Karpas-422 (cell line): ENCODE measurements at regions not wholly inside any gene's neighbourhood (a gene's known extent, or its start where the extent isn't known, plus 50 kb on each side); places are given as distances from the start of the nearest gene placed in this dataset.

ENCODE experiments used
- DNase-seq: peaks from one replicate; pipeline ENCODE4 v3.0.0-alpha.2; 2015
- H2AFZ ChIP-seq: fragments of 200-600 bp; sonication (generic); 2 replicates; pipeline ENCODE4 v1.6.1; 2014; ENCODE audit warnings: antibody characterized with exemption, low read length, mixed read lengths
- H3K27ac ChIP-seq: fragments of 200-600 bp; sonication (generic); 2 replicates; pipeline ENCODE4 v1.5.1; 2014; ENCODE audit warnings: mild to moderate bottlenecking, low read length, moderate library complexity
- H3K27me3 ChIP-seq: fragments of 200-600 bp; sonication (generic); 2 replicates; pipeline ENCODE4 v1.6.1; 2014; ENCODE audit warnings: low read length, mixed read lengths
- H3K36me3 ChIP-seq: fragments of 200-600 bp; sonication (generic); 2 replicates; pipeline ENCODE4 v1.6.1; 2014; ENCODE audit warnings: low read length, mixed read lengths; ENCODE audit not compliant: insufficient read depth
- H3K4me1 ChIP-seq: fragments of 200-600 bp; sonication (generic); 2 replicates; pipeline ENCODE4 v1.6.1; 2014; ENCODE audit warnings: mild to moderate bottlenecking, low read length, mixed read lengths
- H3K4me2 ChIP-seq: fragments of 200-600 bp; sonication (generic); 2 replicates; pipeline ENCODE4 v1.6.1; 2014; ENCODE audit warnings: low read length, low read depth, mild to moderate bottlenecking; ENCODE audit not compliant: poor library complexity, severe bottlenecking
- H3K4me3 ChIP-seq: fragments of 200-600 bp; sonication (generic); 2 replicates; pipeline ENCODE4 v1.5.1; 2014; ENCODE audit warnings: mild to moderate bottlenecking, antibody characterized with exemption, low read length, mixed read lengths
- H3K79me2 ChIP-seq: fragments of 200-600 bp; sonication (generic); 2 replicates; pipeline ENCODE4 v1.6.1; 2014; ENCODE audit warnings: mild to moderate bottlenecking, low read length, mixed read lengths
- H3K9ac ChIP-seq: fragments of 200-600 bp; sonication (generic); 2 replicates; pipeline ENCODE4 v1.6.0; 2014; ENCODE audit warnings: low read length
- H3K9me2 ChIP-seq: fragments of 200-600 bp; sonication (generic), shearing (Covaris generic); replicated peaks from 2 replicates; pipeline ENCODE4 v1.6.0; 2014; ENCODE audit warnings: mild to moderate bottlenecking, low read length, moderate library complexity; ENCODE audit not compliant: insufficient read depth
- H3K9me3 ChIP-seq: fragments of 300-700, 200-600 bp; sonication (generic); 2 replicates; pipeline ENCODE4 v1.6.1; 2014; ENCODE audit warnings: low read length, mixed read lengths
- H4K20me1 ChIP-seq: fragments of 200-600 bp; sonication (generic); 2 replicates; pipeline ENCODE4 v1.6.1; 2014; ENCODE audit warnings: mild to moderate bottlenecking, antibody characterized with exemption, low read length, low read depth; ENCODE audit not compliant: insufficient read depth

DNA sequence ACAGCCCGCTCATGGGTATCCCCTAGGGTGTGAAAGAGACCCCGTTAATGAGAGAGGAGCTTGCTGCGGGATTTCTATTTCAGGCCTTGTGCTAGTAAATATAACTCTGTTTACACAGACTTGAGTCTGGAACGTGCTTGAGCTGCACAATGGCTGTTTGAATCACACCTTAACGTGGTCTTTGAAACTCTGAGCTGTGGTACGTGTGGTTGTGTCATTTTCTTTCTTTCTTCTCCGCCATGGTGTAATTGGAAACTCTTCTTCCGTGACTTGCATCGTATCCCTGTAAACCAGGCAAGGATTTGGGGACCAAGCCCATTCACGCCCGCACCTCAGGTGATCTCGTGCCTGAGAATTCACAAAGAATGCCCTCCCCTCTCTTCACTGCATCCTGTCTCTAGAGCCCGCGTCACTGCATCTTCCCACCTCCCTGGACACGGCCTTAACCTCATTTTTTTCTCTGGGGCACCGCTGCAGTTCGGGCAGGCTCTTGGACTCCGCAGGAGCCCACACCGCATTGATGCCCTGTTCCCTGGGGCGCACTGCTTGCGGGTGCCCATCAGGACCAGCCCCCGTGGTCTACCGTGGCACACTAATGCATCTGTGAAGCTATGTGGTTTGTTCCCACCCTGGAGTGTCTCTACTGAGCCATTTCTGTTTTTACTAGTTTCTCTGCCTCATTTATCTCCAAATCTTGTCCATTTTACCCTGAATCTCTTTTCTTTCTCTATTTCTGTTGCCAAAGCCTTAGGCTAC, 78.4 kb upstream of the PARP11 start:
- no peak for DNase-seq
- Histone ChIP-seq H3K79me2 (no peaks in the 10 kb centered on the region), H3K9me2 (no peaks in the 10 kb centered on the region), H3K4me3 (no peak overlapping the region), H2AFZ (no peak overlapping the region), H4K20me1 (no peaks in the 10 kb centered on the region), H3K36me3 (no peaks in the 10 kb centered on the region), H3K9me3 (no peaks in the 10 kb centered on the region), H3K27ac (no peak overlapping the region), H3K4me2 (no peak overlapping the region), H3K27me3 (no peaks in the 10 kb centered on the region; the same call in 1 of the 2 replicates), H3K4me1 (no peaks in the 10 kb centered on the region), H3K9ac (no peak overlapping the region)

- H3K4me1 ChIP-seq, result no peaks in the 10 kb centered on the region
- H3K27ac ChIP-seq, result no peak overlapping the region
- H3K9me3 ChIP-seq, result no peaks in the 10 kb centered on the region
- H2AFZ ChIP-seq, result no peak overlapping the region
- H3K27me3 ChIP-seq, result no peaks in the 10 kb centered on the region; the same call in 1 of the 2 replicates
- H3K9me2 ChIP-seq, result no peaks in the 10 kb centered on the region
- no peak for DNase-seq
- H3K79me2 ChIP-seq, result no peaks in the 10 kb centered on the region
- H4K20me1 ChIP-seq, result no peaks in the 10 kb centered on the region
- H3K4me3 ChIP-seq, result no peak overlapping the region
- H3K4me2 ChIP-seq, result no peak overlapping the region
- no peak overlapping the region for H3K9ac ChIP-seq
- H3K36me3 ChIP-seq, result no peaks in the 10 kb centered on the region
Measured at GRCh38 chr12:3950714-3951320, 77.6 kb upstream of the PARP11 start.

GRCh38 chr12:3947781-3948180, 74.6 kb upstream of the PARP11 start:
- Histone ChIP-seq H3K4me3 (no peak overlapping the region), H3K4me1 (no peaks in the 10 kb centered on the region), H3K9me3 (no peaks in the 10 kb centered on the region), H3K9me2 (no peaks in the 10 kb centered on the region), H3K79me2 (no peaks in the 10 kb centered on the region), H4K20me1 (no peaks in the 10 kb centered on the region), H3K27ac (no peak overlapping the region), H2AFZ (no peak overlapping the region), H3K27me3 (peaks cover 2% of the 10 kb centered on the region; the same call in 1 of the 2 replicates), H3K36me3 (no peaks in the 10 kb centered on the region), H3K4me2 (no peak overlapping the region), H3K9ac (no peak overlapping the region)
- no peak for DNase-seq

DNA sequence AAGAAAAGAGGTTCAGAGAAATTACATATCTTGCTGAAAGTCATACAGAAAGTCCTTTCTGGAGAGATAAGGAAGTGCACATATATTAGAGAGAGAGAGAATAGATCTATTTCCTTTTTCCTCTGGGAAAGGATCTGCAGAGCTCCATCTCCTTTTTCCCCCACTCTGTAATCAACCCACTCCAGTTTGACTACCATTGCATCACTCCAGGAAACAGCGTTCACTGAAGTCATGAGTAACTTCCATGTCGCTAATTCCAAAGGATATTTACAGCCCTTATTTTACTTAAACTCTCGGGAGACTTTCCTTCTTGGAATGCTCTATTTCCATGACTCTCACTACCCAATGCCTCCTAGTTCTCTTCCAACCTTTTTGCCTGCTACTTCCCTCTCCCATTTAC, 72.5 kb upstream of the PARP11 start:
- Histone ChIP-seq H3K27ac (no peak overlapping the region), H3K9ac (no peak overlapping the region), H3K4me2 (no peak overlapping the region), H3K79me2 (no peaks in the 10 kb centered on the region), H3K9me2 (no peaks in the 10 kb centered on the region), H4K20me1 (no peaks in the 10 kb centered on the region), H3K4me3 (no peak overlapping the region), H3K9me3 (no peaks in the 10 kb centered on the region), H3K4me1 (no peaks in the 10 kb centered on the region), H3K27me3 (peaks cover 2% of the 10 kb centered on the region; the same call in 1 of the 2 replicates), H2AFZ (no peak overlapping the region), H3K36me3 (no peaks in the 10 kb centered on the region)
- no peak for DNase-seq

- Histone ChIP-seq H3K9me3 (no peaks in the 10 kb centered on the region), H3K79me2 (no peaks in the 10 kb centered on the region), H3K9ac (no peak overlapping the region), H3K4me1 (no peaks in the 10 kb centered on the region), H3K9me2 (no peaks in the 10 kb centered on the region), H3K4me3 (no peak overlapping the region), H4K20me1 (no peaks in the 10 kb centered on the region), H3K36me3 (no peaks in the 10 kb centered on the region), H3K4me2 (no peak overlapping the region), H2AFZ (no peak overlapping the region), H3K27me3 (peaks cover 2% of the 10 kb centered on the region; the same call in 1 of the 2 replicates), H3K27ac (no peak overlapping the region)
- no peak for DNase-seq
Measured at GRCh38 chr12:3944620-3945019, 71.4 kb upstream of the PARP11 start.

DNA sequence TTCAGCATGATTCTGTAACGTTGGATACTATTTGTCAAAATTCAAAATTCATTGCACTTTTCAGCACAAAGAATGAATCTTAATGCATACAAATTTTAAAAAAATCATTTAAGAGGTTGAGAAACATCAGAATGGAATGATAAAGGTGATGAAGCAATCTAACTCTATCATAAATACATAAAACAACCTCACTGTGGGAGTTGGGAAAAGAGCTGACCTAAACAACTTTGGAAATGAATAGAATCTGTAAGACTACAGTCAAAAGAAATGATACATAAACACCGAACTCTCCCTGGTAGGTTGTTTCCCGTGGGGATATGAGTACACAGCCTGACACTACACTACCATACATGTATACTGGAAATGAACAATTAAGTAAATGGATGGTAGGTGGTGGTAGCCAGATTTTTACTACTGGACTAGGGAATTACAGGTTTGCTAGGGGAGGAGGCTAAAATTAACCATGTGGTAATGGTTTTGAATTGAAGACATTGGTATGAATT, 64.9 kb upstream of the PARP11 start:
- Histone ChIP-seq H3K9me2 (no peaks in the 10 kb centered on the region), H3K27ac (no peak overlapping the region), H3K27me3 (0 out of 2 replicates have a peak, but pooled peaks cover under 1% of the 10 kb centered on the region), H3K9ac (no peak overlapping the region), H3K9me3 (no peaks in the 10 kb centered on the region), H3K4me3 (no peak overlapping the region), H3K79me2 (no peaks in the 10 kb centered on the region), H3K36me3 (no peaks in the 10 kb centered on the region), H2AFZ (no peak overlapping the region), H3K4me2 (no peak overlapping the region), H3K4me1 (no peaks in the 10 kb centered on the region), H4K20me1 (no peaks in the 10 kb centered on the region)
- no peak for DNase-seq

DNA sequence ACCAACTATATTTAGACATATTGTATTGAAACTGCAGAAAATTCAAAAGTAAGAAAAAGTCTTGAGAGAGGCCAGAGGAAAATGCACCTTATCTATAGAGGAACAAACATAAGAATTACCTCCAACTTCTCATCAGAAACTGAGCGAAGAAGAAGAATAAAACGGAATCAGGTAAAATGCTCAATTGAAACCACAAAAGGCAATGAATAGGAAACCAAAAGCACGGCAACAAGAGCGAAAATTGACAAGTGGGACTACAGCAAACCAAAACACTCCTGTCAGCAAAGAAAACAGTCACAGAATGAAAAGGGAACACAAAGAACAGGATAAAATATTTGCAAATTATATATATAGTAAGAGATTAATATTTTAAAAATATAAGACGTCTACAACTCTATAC, 61.9 kb upstream of the PARP11 start:
- Histone ChIP-seq H2AFZ (no peak overlapping the region), H3K4me2 (no peak overlapping the region), H3K27ac (no peak overlapping the region), H3K79me2 (no peaks in the 10 kb centered on the region), H3K9ac (no peak overlapping the region), H4K20me1 (no peaks in the 10 kb centered on the region), H3K36me3 (no peaks in the 10 kb centered on the region), H3K9me2 (no peaks in the 10 kb centered on the region), H3K9me3 (no peaks in the 10 kb centered on the region), H3K27me3 (no peaks in the 10 kb centered on the region), H3K4me1 (no peaks in the 10 kb centered on the region), H3K4me3 (no peak overlapping the region)
- DNase-seq, result no peak

- no peaks in the 10 kb centered on the region for H3K79me2 ChIP-seq
- H3K9me3 ChIP-seq, result no peaks in the 10 kb centered on the region
- no peak overlapping the region for H3K9ac ChIP-seq
- no peaks in the 10 kb centered on the region for H3K27me3 ChIP-seq
- no peak overlapping the region for H3K27ac ChIP-seq
- no peaks in the 10 kb centered on the region for H3K36me3 ChIP-seq
- no peak overlapping the region for H3K4me3 ChIP-seq
- H3K9me2 ChIP-seq, result no peaks in the 10 kb centered on the region
- no peak overlapping the region for H3K4me2 ChIP-seq
- no peak overlapping the region for H2AFZ ChIP-seq
- no peaks in the 10 kb centered on the region for H4K20me1 ChIP-seq
- no peaks in the 10 kb centered on the region for H3K4me1 ChIP-seq
- no peak for DNase-seq
Measured at GRCh38 chr12:3933819-3934192, 60.6 kb upstream of the PARP11 start.
